HL-60 (cell line): ENCODE measurements at regions not wholly inside any gene's neighbourhood (a gene's known extent, or its start where the extent isn't known, plus 50 kb on each side); places are given as distances from the start of the nearest gene placed in this dataset.

Experiments
- CTCF ChIP-seq: IDR thresholded peaks from one replicate; pipeline ENCODE4 v1.5.1; 2011; ENCODE audit warnings: low read length, control low read depth, inconsistent platforms; ENCODE audit not compliant: insufficient read depth
- REST ChIP-seq: IDR thresholded peaks from 2 replicates; pipeline ENCODE4 v1.6.1; 2012; ENCODE audit warnings: low read depth; ENCODE audit not compliant: insufficient replicate concordance

GRCh38 chr10:105714728-105715127 is 1073.6 kb downstream of the SORCS3 start:
- TF ChIP-seq CTCF (no peak), REST (no peak)
